ENCODE measurements at regions not wholly inside any gene's neighbourhood (a gene's known extent, or its start where the extent isn't known, plus 50 kb on each side); places are given as distances from the start of the nearest gene placed in this dataset.

DNA sequence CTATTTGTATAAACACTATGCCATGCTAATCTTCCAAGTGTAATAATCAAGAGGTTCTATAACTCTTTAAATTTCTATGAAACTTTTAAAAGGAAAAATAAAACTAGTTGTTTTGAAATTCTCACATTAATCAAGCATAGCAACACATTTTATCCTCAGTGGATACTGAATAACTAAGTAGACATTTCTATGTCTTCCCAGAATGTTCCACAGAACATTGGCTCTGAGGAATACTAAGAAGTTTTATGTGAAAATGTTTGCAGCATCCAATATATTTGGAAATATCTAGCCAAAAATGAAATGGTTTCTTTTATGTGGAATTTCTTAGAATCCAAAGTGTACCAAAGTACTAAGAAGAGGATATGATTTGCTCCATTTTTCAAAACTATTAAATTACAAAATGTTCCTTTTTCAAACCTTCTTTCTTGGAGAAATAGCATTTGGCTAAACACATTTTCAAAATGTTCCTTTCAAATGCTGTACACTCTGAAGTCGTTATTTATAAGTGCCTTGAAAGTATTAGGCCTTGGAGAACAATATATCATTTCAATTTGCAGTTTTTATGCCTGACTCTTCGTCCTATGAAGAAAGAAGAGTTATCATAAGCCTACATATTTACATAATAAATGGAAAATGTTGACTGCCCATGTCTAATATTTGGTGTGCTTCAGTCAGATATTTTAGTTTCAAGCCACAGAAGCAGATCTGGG is 175.6 kb upstream of the COX7C start:
- TF ChIP-seq CTCF (IDR thresholded peaks at IDR 0.05) (no peak), EP300 (IDR thresholded peaks at IDR 0.05; ENCODE audit: low read depth) (no peak)

Data from transverse colon (tissue), 3 donors.